NCI-H226 (cell line): ENCODE measurements at regions not wholly inside any gene's neighbourhood (a gene's known extent, or its start where the extent isn't known, plus 50 kb on each side); places are given as distances from the start of the nearest gene placed in this dataset.

Experiments used
- DNase-seq: peaks from one replicate; pipeline ENCODE4 v3.0.0-alpha.2; 2015

DNA sequence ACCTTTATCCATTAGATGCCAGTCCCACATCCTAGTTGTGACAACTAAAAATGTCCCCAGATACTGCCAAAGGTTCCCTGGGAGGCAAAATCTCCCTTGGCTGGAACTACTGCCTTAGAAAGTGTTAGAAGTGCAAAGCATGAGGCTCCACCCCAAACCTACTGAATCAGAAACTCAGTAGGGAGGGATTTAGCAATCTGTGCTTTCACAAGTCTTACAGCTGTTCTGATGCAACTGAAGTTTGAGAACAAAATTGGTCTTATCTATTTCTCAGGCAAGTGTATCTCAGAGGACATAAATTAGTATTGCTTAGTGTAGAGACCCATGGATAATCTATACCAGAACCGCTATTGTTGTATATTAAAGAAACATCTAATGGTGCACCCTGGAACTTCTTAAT lies 70.2 kb downstream of the CLDN1 start:
- DNase-seq: peak; percentile 76

DNA sequence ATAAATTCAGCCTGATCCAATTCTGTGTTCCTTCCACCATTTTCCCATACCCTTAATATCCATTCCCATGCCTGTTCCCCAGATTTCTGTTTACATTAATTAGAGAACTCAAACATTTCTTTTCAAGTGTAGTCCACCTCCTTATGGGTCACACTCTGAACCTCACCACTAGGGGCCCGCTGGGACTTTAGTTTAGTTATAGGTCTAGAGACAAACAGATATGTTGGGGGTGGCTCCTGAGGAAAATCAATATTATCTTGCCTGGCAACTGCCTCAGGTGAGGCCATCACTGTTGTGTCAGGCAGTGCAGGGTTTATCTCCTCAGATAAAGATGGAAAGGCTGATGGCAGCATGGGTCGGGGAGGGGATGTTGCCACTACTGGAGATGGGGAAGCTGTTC lies 72.8 kb downstream of the CLDN1 start:
- DNase-seq: no peak

DNA sequence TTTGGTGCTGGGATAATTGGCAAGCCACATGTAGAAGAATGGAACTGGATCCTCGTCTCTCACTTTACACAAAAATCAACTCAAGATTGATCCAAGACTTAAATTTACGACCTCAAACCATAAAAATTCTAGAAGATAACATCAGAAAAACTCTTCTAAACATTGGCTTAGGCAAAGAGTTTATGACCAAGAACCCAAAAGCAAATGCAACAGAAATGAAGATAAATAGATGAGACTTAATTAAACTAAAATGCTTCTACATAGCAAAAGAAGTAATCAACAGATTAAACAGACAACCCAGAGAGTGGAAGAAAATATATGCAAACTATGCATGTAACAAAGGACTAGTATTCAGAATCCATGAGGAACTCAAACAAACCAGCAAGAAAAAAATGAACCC lies 80.1 kb downstream of the CLDN1 start:
- DNase-seq: no peak

DNA sequence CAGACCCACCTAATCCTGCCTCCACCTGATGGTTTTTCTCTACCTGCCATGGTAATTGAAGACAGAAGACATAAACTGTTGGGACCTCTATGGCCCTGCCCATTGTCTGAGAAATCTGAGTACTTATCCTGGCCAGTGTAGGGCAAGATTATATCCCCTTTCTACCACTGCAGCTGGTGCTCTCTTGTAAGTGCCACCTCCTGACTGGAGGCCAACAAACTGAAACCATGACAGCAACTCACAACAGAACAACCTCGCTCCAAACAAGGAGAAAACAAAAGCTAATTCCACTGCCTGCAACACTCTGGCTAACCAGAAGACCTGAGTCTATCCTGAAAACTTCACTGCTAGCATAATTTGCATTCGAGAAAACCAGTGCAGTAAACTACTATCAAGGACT lies 82.9 kb downstream of the CLDN1 start:
- DNase-seq: no peak

DNA sequence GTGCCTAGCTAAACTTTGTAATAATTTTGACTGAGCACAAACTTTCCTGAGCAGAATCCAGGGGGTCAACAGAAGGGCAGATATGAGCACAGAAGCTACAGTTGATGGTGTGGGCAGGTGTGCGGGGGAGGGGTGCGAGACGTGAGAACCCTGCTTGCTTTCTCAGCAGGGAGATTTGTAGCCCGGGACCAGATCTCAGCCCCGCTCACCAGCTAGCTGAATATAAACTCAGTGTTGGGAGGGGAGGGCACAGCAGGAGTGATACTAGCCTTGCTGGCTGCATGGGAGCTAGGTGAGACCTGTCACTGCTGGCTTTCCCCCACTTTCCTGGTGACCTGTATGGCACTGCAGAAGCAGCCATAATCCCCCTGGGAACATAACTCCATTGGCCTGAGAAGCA lies 83.4 kb downstream of the CLDN1 start:
- no peak for DNase-seq

DNA sequence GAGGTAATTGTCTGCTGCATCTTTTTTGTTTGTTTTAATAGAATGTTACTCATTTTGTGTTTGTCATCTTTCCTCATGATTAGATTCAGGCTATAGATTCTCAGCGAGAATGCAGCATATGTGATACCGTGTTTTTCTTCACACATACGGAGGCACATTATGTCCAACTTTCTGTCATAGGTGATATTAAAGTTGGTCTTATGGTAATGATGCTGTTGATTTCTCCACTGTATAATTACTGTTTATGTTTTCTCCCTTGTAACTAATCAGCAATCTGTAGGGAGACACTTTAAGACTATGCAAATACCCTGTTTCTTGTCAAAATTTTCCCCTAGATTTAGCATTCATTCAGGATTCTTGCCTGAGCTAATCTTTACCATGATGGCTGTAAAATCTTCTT lies 87.6 kb downstream of the CLDN1 start:
- DNase-seq: no peak

DNA sequence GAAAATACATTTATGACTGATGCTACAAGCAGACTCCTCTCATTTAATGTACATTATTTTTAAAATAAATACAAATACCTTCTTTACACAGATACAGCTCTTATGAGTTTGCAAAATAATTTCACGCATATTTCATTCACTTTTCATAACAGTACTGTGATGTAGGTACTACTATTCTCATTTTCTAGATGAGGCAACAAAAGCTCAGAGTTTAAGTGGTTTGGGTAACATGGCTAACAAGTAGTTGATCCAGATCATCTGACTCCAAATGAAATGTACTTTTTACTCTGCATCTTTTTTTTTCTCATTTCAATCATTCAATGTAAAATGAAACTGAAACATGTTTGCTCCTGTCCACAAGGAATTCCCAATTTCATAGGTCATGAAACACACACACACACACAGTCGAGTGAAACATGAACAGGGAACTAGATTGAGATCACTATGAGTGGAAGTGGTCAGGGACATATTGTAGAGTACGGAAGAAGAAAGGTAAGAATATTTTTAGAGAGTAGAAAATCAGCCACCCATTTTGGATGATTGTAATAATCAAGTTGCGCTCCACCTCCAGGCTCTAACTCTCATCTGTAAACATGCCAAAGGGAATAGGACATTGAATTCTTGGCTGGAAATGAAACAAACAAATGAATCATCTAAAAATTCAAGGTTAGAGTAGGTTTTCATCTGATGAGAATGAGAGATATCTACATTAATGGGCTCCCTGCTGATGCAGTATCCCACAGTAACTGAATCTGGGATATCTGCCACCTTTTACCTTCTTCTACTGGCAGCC lies 92.4 kb downstream of the CLDN1 start:
- peak; percentile 73 for DNase-seq

DNA sequence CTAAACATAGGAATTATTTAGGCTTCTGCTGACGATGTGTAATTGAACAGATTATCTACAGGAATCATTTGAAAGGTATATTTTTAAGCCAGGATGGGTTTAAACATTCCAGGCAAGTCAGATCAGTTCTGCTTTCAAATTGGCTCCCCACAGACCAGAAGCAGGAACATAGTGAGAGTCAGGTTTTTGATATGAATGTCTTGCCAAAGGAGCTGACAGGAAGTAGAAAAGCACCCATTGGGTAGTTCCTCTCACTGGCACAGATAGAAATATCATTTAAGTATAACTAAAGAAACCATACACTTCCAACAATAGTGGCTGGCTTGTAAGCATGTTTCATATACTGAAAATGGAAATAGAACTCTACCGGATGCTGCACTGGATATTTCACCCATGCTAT lies 95.2 kb downstream of the CLDN1 start:
- DNase-seq: no peak

DNA sequence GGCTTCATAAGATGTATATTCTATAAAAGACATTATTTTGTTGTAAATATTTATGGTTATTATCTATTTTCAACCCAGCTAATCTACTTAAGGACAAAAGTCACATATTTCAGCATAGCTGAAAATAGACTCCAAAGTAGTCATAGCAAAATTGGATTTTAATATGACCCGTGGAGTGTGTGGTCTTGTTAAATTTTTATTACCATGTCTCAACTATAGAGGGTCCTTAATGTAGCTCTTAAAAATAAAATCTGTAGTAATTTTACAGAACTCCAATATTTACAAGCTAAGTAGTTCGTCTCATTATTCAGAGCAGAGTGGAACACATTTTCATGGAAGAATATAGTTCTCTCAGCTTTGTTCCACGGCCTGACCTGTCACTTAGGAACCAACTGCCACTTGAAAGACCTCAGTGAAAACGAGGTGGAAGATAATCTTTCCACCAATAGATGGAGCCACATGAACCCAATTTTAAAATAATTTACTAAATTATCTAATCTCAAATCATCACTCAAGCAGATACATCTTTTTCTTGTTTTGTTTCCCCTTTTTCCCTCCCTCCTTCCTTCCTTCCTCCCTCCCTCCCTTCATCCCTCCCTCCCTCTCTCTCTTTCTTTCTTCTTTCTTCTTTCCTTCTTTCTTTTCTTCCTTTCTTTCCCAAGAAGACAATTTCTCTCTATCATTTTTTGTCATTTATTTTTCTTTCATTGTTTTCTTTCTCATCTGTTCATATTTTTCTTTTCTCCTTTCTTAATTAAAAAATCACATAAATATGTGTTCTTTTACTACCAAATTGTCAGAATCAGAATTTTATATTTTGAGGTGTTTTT lies 97.2 kb downstream of the CLDN1 start:
- DNase-seq: no peak

DNA sequence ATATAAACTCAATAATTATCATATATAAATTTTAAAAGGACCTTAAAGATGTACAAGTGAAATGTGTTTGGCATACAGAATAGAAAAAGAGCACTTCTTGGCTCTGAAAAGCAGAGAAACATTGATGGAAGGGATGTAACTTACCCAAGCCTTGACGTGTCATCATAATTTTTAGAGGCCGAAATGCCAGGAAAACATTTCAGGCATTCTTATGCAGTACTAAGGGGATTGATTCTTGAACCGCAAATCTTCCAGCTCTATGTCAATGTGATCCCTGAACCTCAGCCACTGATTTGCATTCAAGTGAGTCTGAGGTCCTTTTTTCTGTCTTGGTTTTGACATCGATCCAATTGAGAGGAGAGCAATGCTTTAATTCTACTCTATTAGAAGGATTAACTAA lies 97.8 kb downstream of the CLDN1 start:
- DNase-seq: no peak

DNA sequence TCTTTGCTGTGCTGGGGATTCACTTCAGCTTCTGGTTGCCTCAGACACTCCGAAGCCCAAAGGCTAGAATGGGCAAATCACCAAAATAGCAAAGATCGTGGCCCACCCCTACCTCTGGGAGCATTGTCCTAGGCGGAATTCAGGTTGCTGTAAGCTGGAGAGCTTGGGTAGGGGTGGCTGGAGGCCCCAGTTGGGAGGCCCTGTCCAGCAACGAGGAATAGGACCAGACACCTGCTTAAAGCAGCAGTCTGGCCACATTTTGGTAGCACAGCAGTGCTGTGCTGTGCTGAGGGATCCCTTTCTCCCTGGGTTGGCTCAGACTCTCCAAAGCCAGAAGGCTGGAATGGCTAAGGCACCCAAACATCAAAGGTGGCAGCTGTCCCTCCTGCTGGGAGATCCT lies 99.3 kb downstream of the CLDN1 start:
- no peak for DNase-seq

DNA sequence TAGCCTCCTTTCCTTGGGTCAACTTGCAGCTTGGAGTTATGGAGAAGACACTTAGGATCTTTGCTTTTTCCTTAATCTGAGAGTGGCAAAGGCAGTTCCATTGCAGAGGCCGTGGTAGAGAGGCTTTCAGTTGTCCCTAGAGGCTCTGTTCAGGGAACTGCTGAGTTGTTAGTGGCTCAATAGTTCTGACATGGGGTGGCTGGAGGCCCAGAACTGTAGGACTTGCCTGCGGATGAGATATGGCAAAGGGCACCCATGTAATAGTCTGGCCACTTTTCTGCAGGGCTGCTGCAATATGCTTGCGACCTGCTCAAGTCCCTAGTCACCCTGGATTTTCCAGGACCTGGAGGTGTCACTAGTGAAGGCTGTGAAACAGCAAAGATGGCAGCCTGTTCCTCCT lies 99.9 kb downstream of the CLDN1 start:
- no peak for DNase-seq

DNA sequence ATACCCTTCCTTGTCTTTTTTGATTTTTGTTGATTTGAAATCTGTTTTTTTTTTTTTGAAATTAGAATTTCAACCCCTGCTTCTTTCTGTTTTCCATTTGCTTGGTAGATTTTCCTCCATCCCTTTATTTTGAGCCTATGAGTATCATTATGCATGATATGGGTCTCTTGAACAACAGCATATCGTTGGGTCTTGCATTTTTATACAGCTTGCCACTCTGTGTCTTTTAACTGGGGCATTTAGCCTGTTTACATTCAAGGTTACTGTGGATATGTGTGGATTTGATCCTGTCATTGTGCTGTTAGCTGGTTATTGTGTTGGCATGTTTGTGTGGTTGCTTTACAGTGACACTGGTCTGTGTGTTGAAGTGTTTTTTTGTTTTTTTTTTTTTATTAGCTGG lies 99.7 kb upstream of the P3H2 start:
- DNase-seq: no peak

DNA sequence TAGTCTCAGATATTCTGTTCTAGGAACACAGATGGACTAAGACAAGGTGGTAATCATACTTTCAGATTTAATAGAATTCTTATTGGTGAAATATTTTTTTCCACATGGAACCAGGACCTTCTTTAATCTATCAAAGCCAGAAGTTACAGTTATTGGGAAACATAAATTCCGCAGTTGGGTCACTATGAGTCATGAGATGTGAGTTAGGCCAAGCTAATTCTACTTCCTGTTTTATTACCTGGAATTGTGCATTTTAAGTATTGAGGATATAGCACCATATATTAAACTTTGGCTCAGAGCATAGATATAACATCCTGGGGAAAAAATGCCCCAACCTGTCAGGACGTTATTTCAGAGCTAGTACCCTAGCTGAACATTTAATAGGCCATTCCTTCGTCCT lies 96.4 kb upstream of the P3H2 start:
- DNase-seq: peak; percentile 52

DNA sequence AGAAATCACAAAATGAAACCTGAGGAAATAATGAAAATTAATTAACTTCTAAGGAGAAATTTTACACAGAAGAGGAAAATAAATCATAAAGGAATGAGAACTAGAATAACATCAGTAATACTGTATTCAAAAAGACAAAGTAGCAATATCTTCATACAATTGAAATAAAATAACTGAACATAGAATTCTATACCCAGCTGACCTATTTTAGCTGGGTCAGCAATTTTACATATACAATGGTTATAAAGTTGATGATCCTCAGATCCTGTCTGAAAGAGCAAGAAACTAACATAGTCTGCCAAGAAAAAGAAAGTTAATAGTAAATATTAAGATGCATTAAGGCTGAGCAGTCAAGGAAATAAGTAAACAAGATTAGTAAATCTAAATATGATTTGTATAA lies 93.0 kb upstream of the P3H2 start:
- no peak for DNase-seq

DNA sequence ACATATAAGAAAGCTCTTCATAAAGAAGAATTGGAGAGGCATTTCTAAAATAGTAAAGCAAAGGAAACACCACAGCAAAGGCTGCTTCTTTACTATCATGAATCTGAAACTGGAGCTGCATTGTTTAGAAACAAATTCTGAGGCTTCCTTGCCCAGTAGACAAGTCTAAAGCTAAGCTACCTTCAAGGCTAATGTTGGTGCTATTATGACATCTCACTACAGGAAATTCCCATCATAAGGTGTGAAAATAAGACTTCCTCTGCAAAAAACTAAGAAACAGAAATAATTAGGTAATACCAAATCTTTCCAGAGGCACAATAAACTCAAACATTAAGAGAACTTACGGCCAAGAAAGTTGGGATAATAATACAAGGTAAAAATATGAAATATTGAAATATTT lies 89.9 kb upstream of the P3H2 start:
- DNase-seq: no peak

DNA sequence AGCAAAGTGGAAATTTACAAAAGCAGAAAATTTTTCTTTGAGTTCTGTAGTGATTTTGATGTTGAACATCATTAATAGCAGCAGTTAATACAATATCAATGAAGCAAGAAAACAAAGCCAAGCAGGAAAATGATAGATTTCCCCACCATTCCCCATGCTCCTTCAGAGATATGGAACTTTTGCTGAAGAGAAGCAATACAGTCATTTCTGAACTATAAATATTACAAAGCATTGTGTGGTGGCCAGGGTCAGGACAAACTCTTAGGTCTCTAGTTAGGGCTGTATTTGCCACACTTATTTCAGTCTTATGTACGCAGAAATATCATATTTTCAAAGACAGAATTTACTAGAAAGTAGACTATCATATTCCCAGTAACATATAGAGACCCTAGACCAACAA lies 88.8 kb upstream of the P3H2 start:
- no peak for DNase-seq

DNA sequence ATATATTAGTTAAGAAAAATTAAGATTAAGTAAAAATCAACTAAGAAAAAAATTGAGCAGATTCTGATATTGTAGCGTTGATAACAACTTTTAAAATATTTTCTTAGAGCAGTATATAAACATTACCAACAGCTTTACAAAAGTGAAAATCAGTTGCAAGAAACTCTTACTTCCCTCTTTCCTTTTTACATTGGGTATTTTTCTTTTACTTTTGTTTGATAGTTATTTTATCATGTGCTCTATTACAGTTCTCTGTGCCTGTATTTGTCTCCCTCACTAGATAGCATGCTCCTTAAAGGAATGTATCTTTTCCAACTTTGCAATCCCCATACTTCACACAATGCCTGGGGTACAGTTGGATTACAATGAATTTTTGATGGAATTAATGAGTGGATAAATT lies 87.5 kb upstream of the P3H2 start:
- DNase-seq: no peak

DNA sequence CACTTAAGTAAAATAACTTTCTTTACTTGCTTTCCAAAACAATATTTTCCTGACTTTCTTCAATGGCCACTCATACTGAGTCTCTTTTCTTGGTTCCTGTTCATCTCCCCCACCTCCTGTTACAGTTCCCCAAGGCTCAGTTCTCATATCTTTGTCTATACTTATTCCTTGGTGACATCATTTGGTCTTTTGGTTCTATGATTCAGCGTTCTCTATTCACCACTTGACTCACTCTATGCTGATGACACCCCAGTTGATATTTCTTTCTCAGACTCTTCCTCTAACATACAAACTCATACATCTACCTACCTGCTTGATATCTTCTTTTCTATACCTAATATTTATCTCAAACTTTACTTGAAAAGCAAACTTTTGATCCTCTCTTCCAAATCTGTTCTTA lies 85.0 kb upstream of the P3H2 start:
- peak; percentile 76 for DNase-seq

DNA sequence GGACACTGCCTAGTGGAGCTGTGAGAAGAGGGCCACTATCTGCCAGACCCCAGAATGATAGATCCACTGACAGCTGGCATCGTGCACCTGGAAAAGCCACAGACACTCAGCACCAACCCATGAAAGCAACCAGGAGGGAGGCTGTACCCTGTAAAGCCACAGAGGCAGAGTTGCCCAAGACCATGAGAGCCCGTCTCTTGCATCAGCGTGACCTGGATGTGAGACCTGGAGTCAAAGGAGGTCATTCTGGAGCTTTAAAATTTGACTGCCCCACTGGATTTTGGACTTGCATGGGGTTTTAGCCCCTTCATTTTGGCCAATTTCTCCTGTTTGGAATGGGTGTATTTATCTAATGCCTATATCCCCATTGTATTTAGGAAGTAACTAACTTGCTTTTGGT lies 83.5 kb upstream of the P3H2 start:
- no peak for DNase-seq

DNA sequence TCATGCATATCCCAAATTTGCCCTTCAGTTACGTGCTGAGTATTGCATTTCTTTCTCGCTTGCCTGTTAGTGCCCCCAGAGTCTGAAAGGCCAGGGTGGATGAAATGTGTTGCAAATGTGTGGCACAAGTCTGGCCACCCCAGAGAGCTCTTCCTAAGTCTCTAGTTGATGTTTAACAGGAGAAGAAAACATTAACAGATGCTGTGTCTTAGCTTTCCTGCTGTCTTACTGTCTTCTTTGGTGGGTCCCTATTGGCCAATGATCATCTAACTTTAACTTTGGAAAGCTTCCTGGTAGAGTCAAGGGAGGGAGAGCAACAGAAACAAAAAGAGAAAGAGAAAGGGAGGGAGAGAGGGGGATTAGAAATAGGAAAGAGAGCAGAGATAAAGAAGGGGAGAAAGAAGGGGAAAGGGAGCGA lies 76.7 kb upstream of the P3H2 start:
- DNase-seq: no peak

DNA sequence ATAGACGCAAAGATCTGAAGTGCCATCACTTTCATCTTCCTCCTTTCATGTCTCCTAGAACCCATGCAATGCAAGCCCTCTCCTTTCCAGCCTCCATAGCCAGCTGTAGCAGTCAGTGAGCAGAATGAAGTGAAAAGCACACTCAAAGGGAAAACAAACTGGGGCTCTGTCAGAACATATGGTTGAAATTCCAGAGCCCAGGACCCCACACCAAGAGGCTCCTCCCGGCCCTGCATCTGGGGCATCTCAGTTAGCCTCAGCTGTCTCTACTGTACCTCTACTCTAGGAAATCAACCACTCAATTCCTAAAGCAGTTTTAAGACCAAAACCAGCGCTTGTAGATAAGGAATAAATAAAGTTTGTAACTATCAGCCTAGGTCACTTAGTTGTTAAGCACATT lies 73.8 kb upstream of the P3H2 start:
- no peak for DNase-seq

DNA sequence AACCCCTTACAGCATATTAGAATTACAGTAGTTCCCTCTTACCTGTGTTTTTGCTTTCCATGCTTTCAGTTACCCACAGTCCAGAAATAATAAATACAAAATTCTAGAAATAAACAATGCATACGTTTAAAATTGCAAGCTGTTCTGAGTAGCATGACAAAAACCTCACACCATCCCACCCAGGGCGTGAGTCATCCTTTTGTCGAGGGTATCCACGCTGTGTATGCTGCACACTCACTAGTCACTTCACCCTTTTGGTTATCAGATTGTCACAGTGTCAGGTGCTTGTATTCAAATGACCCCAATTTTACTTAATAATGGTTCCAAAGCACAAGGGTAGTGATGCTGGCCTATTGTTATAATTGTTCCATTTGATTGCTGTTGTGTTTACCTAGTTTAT lies 72.5 kb upstream of the P3H2 start:
- DNase-seq: no peak

DNA sequence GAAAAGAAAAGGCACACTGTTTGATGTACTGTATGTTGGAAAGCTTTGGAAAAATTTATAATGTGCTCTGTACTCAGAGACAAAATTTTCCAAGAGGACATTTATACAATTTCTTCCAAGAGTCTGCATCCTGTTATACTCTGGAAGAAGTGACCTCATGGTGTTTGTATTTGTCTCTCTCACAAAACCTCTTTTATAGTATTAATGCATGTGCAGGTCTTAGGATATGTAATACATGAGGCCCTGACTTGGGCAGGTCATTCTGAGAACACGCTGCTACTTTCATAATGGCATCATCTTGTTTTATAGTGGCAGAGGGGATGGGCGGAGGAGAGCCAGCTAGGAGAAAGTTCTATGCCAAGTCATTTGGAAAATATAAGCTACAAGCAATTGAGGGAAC lies 72.0 kb upstream of the P3H2 start:
- DNase-seq: no peak

DNA sequence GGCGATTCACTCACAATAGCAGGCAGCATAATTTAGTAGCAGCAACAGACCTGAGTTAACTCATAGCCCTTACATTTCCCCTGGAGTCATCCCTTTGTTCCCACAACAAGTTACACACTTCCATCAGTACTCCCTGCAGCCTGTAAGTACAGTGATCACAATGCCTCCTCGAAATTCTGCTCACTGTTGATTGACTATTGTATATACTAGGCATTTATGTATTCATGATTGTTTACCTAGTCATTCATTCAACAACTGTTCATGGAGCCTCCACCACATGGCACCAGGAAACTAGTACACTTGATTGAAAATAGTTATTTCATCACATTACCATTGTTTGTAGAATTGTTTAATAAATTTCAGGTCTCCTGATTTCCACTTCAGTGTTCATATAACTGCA lies 71.4 kb upstream of the P3H2 start:
- DNase-seq: no peak
